MM.1S (cell line): ENCODE measurements at regions not wholly inside any gene's neighbourhood (a gene's known extent, or its start where the extent isn't known, plus 50 kb on each side); places are given as distances from the start of the nearest gene placed in this dataset.

Experiments
- DNase-seq: peaks from one replicate; pipeline ENCODE4 v3.0.0-alpha.2; 2015
- H2AFZ ChIP-seq: fragments of 300-600 bp; sonication (generic); 2 replicates; pipeline ENCODE4 v1.6.0; 2016; ENCODE audit warnings: antibody characterized with exemption, low read length
- H3F3A ChIP-seq: fragments of 300-600 bp; sonication (generic); 2 replicates; pipeline ENCODE4 v1.6.1; 2016; ENCODE audit warnings: mild to moderate bottlenecking, antibody characterized with exemption, low read length, moderate library complexity, mixed read lengths; ENCODE audit not compliant: insufficient read depth
- H3K27ac ChIP-seq: fragments of 300-600 bp; sonication (generic); 2 replicates; pipeline ENCODE4 v1.5.1; 2016; ENCODE audit warnings: mild to moderate bottlenecking, low read length
- H3K27me3 ChIP-seq: fragments of 300-600 bp; sonication (generic); replicated peaks from 2 replicates; pipeline ENCODE4 v1.6.0; 2016; ENCODE audit warnings: low read length; ENCODE audit not compliant: insufficient read depth
- H3K36me3 ChIP-seq: fragments of 300-600 bp; sonication (generic); replicated peaks from 2 replicates; pipeline ENCODE4 v1.6.1; 2016; ENCODE audit warnings: mild to moderate bottlenecking, low read length, mixed read lengths; ENCODE audit not compliant: insufficient read depth
- H3K4me1 ChIP-seq: fragments of 300-600 bp; sonication (generic); 2 replicates; pipeline ENCODE4 v1.6.1; 2016; ENCODE audit warnings: low read length, mixed read lengths
- H3K4me2 ChIP-seq: fragments of 300-600 bp; sonication (generic); 2 replicates; pipeline ENCODE4 v1.6.0; 2016; ENCODE audit warnings: low read depth, low read length
- H3K4me3 ChIP-seq: fragments of 300-600 bp; sonication (generic); 2 replicates; pipeline ENCODE4 v1.5.1; 2016; ENCODE audit warnings: low read length, mixed read lengths
- H3K79me2 ChIP-seq: fragments of 300-600 bp; sonication (generic); 2 replicates; pipeline ENCODE4 v1.6.1; 2016; ENCODE audit warnings: mixed run types, low read length, mixed read lengths
- H3K9ac ChIP-seq: fragments of 300-600 bp; sonication (generic); 2 replicates; pipeline ENCODE4 v1.6.1; 2016; ENCODE audit warnings: low read length, mixed read lengths
- H3K9me2 ChIP-seq: fragments of 300-600 bp; sonication (generic); replicated peaks from 2 replicates; pipeline ENCODE4 v1.6.1; 2016; ENCODE audit warnings: mild to moderate bottlenecking, low read length, mixed read lengths; ENCODE audit not compliant: insufficient read depth
- H3K9me3 ChIP-seq: fragments of 300-600 bp; sonication (generic); replicated peaks from 2 replicates; pipeline ENCODE4 v1.6.1; 2016; ENCODE audit warnings: mild to moderate bottlenecking, low read length, mixed read lengths; ENCODE audit not compliant: insufficient read depth
- H4K20me1 ChIP-seq: fragments of 300-600 bp; sonication (generic); 2 replicates; pipeline ENCODE4 v1.6.1; 2016; ENCODE audit warnings: mild to moderate bottlenecking, low read length, moderate library complexity, mixed read lengths; ENCODE audit not compliant: insufficient read depth
- CTCF ChIP-seq: fragments of 300-600 bp; sonication (generic); IDR thresholded peaks from 2 replicates; pipeline ENCODE4 v1.5.1; 2016; ENCODE audit warnings: antibody characterized with exemption, low read length, mixed read lengths
- EZH2 ChIP-seq: fragments of 300-600 bp; sonication (generic); optimal IDR thresholded peaks from 2 replicates; pipeline ENCODE3; 2017; ENCODE audit warnings: low read depth, mild to moderate bottlenecking, antibody characterized with exemption, low read length, mixed read lengths
- EZH2phosphoT487 ChIP-seq: fragments of 300-600 bp; sonication (generic); IDR thresholded peaks from 2 replicates; pipeline ENCODE4 v1.6.1; 2018; ENCODE audit warnings: antibody characterized with exemption, low read length

- Histone ChIP-seq H3K9ac (no peak overlapping the region), H3K9me3 (no peaks in the 10 kb centered on the region), H4K20me1 (no peaks in the 10 kb centered on the region), H3K4me3 (no peak overlapping the region), H3K9me2 (no peaks in the 10 kb centered on the region), H3K4me1 (no peaks in the 10 kb centered on the region; the same call in 1 of the 2 replicates), H3K36me3 (no peaks in the 10 kb centered on the region), H2AFZ (no peak overlapping the region), H3K27ac (no peak overlapping the region), H3K4me2 (no peak overlapping the region), H3K79me2 (no peaks in the 10 kb centered on the region), H3F3A (no peaks in the 10 kb centered on the region), H3K27me3 (no peaks in the 10 kb centered on the region)
- no peak for DNase-seq
- TF ChIP-seq EZH2 (no peak), CTCF (no peak), EZH2phosphoT487 (no peak)
Measured at GRCh38 chr5:12840972-12841371, 936.7 kb upstream of the CTNND2 start.

GRCh38 chr5:12837592-12837991 lies 933.3 kb upstream of the CTNND2 start:
- H3K4me1 ChIP-seq = no peaks in the 10 kb centered on the region
- H3K36me3 ChIP-seq = no peaks in the 10 kb centered on the region
- H2AFZ ChIP-seq = no peak overlapping the region
- no peak for TF ChIP-seq EZH2
- TF ChIP-seq EZH2phosphoT487 = no peak
- no peak overlapping the region for H3K9ac ChIP-seq
- no peaks in the 10 kb centered on the region for H3K9me2 ChIP-seq
- DNase-seq = no peak
- H3K27ac ChIP-seq = no peak overlapping the region
- no peaks in the 10 kb centered on the region for H3K79me2 ChIP-seq
- no peaks in the 10 kb centered on the region for H3F3A ChIP-seq
- no peaks in the 10 kb centered on the region for H3K9me3 ChIP-seq
- H4K20me1 ChIP-seq = no peaks in the 10 kb centered on the region
- H3K4me3 ChIP-seq = no peak overlapping the region
- no peaks in the 10 kb centered on the region for H3K27me3 ChIP-seq
- no peak overlapping the region for H3K4me2 ChIP-seq

- no peak for TF ChIP-seq EZH2phosphoT487
- TF ChIP-seq CTCF = no peak
- TF ChIP-seq EZH2 = no peak
- no peaks in the 10 kb centered on the region for H3K79me2 ChIP-seq
Measured at GRCh38 chr5:12825163-12825562, 920.9 kb upstream of the CTNND2 start.

GRCh38 chr5:12805165-12805698 lies 901.0 kb upstream of the CTNND2 start:
- Histone ChIP-seq H4K20me1 (no peaks in the 10 kb centered on the region), H3K79me2 (no peaks in the 10 kb centered on the region), H3K4me2 (no peak overlapping the region), H3K4me3 (no peak overlapping the region), H3K9ac (no peak overlapping the region), H3K4me1 (no peaks in the 10 kb centered on the region), H3K36me3 (no peaks in the 10 kb centered on the region), H3K27ac (no peak overlapping the region), H2AFZ (no peak overlapping the region), H3F3A (no peaks in the 10 kb centered on the region), H3K9me3 (no peaks in the 10 kb centered on the region), H3K9me2 (no peaks in the 10 kb centered on the region), H3K27me3 (no peaks in the 10 kb centered on the region)
- no peak for TF ChIP-seq EZH2phosphoT487
- no peak for TF ChIP-seq EZH2
- TF ChIP-seq CTCF = no peak
- no peak for DNase-seq

More at GRCh38 chr5:12825163-12825562, 920.9 kb upstream of the CTNND2 start:
- no peak overlapping the region for H3K27ac ChIP-seq
- no peak overlapping the region for H3K4me3 ChIP-seq
- H3K9ac ChIP-seq = no peak overlapping the region
- H3K9me2 ChIP-seq = no peaks in the 10 kb centered on the region
- no peaks in the 10 kb centered on the region for H3K27me3 ChIP-seq
- H3K4me2 ChIP-seq = no peak overlapping the region
- no peaks in the 10 kb centered on the region for H3K36me3 ChIP-seq
- H4K20me1 ChIP-seq = no peaks in the 10 kb centered on the region
- DNase-seq = no peak
- H3K4me1 ChIP-seq = no peaks in the 10 kb centered on the region
- H3K9me3 ChIP-seq = no peaks in the 10 kb centered on the region
- H2AFZ ChIP-seq = no peak overlapping the region
- no peaks in the 10 kb centered on the region for H3F3A ChIP-seq
